MM.1S (cell line): ENCODE measurements at regions not wholly inside any gene's neighbourhood (a gene's known extent, or its start where the extent isn't known, plus 50 kb on each side); places are given as distances from the start of the nearest gene placed in this dataset.

Source experiments
- EZH2 ChIP-seq: fragments of 300-600 bp; sonication (generic); optimal IDR thresholded peaks from 2 replicates; pipeline ENCODE3; 2017; ENCODE audit warnings: low read depth, mild to moderate bottlenecking, antibody characterized with exemption, low read length, mixed read lengths
- EZH2phosphoT487 ChIP-seq: fragments of 300-600 bp; sonication (generic); IDR thresholded peaks from 2 replicates; pipeline ENCODE4 v1.6.1; 2018; ENCODE audit warnings: antibody characterized with exemption, low read length
- TF ChIP-seq, protein P1 (sequence below): fragments of 300-600 bp; sonication (generic); IDR thresholded peaks from 2 replicates; pipeline ENCODE4 v1.5.1; 2016; ENCODE audit warnings: antibody characterized with exemption, low read length, mixed read lengths

GRCh38 chr2:145017149-145017548 lies 497.2 kb upstream of the ZEB2 start:
- TF ChIP-seq, protein P1, sequence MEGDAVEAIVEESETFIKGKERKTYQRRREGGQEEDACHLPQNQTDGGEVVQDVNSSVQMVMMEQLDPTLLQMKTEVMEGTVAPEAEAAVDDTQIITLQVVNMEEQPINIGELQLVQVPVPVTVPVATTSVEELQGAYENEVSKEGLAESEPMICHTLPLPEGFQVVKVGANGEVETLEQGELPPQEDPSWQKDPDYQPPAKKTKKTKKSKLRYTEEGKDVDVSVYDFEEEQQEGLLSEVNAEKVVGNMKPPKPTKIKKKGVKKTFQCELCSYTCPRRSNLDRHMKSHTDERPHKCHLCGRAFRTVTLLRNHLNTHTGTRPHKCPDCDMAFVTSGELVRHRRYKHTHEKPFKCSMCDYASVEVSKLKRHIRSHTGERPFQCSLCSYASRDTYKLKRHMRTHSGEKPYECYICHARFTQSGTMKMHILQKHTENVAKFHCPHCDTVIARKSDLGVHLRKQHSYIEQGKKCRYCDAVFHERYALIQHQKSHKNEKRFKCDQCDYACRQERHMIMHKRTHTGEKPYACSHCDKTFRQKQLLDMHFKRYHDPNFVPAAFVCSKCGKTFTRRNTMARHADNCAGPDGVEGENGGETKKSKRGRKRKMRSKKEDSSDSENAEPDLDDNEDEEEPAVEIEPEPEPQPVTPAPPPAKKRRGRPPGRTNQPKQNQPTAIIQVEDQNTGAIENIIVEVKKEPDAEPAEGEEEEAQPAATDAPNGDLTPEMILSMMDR = no peak
- TF ChIP-seq EZH2phosphoT487 = no peak
- no peak for TF ChIP-seq EZH2
